GM12878 (cell line): ENCODE measurements at regions not wholly inside any gene's neighbourhood (a gene's known extent, or its start where the extent isn't known, plus 50 kb on each side); places are given as distances from the start of the nearest gene placed in this dataset.

Source experiments
- ATAC-seq: fragments of 200-7000 bp; cut with Tn5 transposase; 3 replicates; pipeline ENCODE4 v1.9.1; 2020; ENCODE audit warnings: mild to moderate bottlenecking, moderate library complexity
- BruUV-seq: library from RNA; stranded (reverse); fragments of 400-500 nt; replicated peaks from 2 replicates; lab custom pipeline; 2021; lab: Mats Ljungman, UMichigan
- CTCF ChIA-PET: fragments of 300-600 bp; sonication (Branson Sonifier 250); formaldehyde crosslinking; extraction: SDS; loops from one replicate; lab custom pipeline; 2021; ENCODE audit warnings: inconsistent platforms; lab: Yijun Ruan, JAX
- POLR2A ChIA-PET: fragments of 350-600 bp; formaldehyde crosslinking; extraction: SDS; loops from one replicate; lab custom pipeline; 2021; ENCODE audit warnings: inconsistent platforms; lab: Charles Lee
- RAD21 ChIA-PET: fragments of 300-600 bp; sonication (Branson Sonifier 250); formaldehyde crosslinking; loops from one replicate; lab custom pipeline; 2023; ENCODE audit warnings: antibody characterized with exemption; ENCODE audit not compliant: unreplicated experiment; lab: Charles Lee
- SMC1A ChIA-PET: fragments of 300-600 bp; sonication (Branson Sonifier 250); formaldehyde crosslinking; loops from one replicate; lab custom pipeline; 2023; ENCODE audit not compliant: unreplicated experiment, uncharacterized antibody; lab: Charles Lee
- DNase-seq: peaks from one replicate; pipeline ENCODE4 v3.0.0-alpha.2; 2011; ENCODE audit warnings: low read depth, low spot score
- FAIRE-seq: peaks from 3 replicates; lab custom pipeline; 2011; peaks lifted over from hg19 to GRCh38; lab: Jason Lieb, UNC
- H2AFZ ChIP-seq: 2 replicates; pipeline ENCODE4 v1.6.0; 2011; ENCODE audit warnings: low read depth, low read length, control low read depth; ENCODE audit not compliant: control insufficient read depth
- H3K27ac ChIP-seq: 2 replicates; pipeline ENCODE4 v1.5.1; 2011; ENCODE audit warnings: control low read depth; ENCODE audit not compliant: control insufficient read depth, insufficient read depth
- H3K27me3 ChIP-seq, 2 experiments: replicated peaks in 1 of 2; 2 replicates each; pipeline versions ENCODE4 v1.6.0 to v1.6.1; 2011; ENCODE audit warnings: low read length in 1 of 2; ENCODE audit not compliant: control insufficient read depth in 2 of 2, insufficient read depth in 2 of 2
- H3K36me3 ChIP-seq, 2 experiments: 2 replicates each; pipeline ENCODE4 v1.5.1; 2011; ENCODE audit warnings: low read length in 1 of 2; ENCODE audit not compliant: control insufficient read depth in 2 of 2, insufficient read depth in 2 of 2
- H3K4me1 ChIP-seq: 2 replicates; pipeline ENCODE4 v1.6.1; 2011; ENCODE audit warnings: mild to moderate bottlenecking, low read length, moderate library complexity, mixed read lengths; ENCODE audit not compliant: control insufficient read depth, insufficient read depth
- H3K4me2 ChIP-seq: 2 replicates; pipeline ENCODE4 v1.6.0; 2011; ENCODE audit warnings: control low read depth; ENCODE audit not compliant: control insufficient read depth, insufficient read depth
- H3K4me3 ChIP-seq: fragments of 200-600 bp; sonication (generic); 2 replicates; pipeline ENCODE4 v1.5.1; 2016
- H3K79me2 ChIP-seq: 2 replicates; pipeline ENCODE4 v1.6.0; 2011; ENCODE audit warnings: low read length; ENCODE audit not compliant: control insufficient read depth, insufficient read depth
- H3K9ac ChIP-seq: 2 replicates; pipeline ENCODE4 v1.8.0; 2011; ENCODE audit warnings: low read length, control low read depth, mixed read lengths; ENCODE audit not compliant: control insufficient read depth, insufficient read depth
- H3K9me3 ChIP-seq: replicated peaks from 3 replicates; pipeline ENCODE4 v1.5.1; 2011; ENCODE audit warnings: mild to moderate bottlenecking, low read length; ENCODE audit not compliant: control insufficient read depth, insufficient read depth
- H4K20me1 ChIP-seq: 2 replicates; pipeline ENCODE4 v1.6.0; 2011; ENCODE audit not compliant: control insufficient read depth, insufficient read depth
- CREM ChIP-seq: IDR thresholded peaks from 2 replicates; pipeline ENCODE4 v1.6.1; 2014; ENCODE audit warnings: antibody characterized with exemption, low read depth
- LARP7 ChIP-seq: fragments of 450-650 bp; IDR thresholded peaks from 2 replicates; pipeline ENCODE4 v1.6.1; 2017; ENCODE audit warnings: mild to moderate bottlenecking
- MTA3 ChIP-seq: IDR thresholded peaks from 2 replicates; pipeline ENCODE4 v1.6.1; 2012; ENCODE audit warnings: low read length, inconsistent platforms, borderline replicate concordance
- NR2C2 ChIP-seq: IDR thresholded peaks from 2 replicates; pipeline ENCODE4 v1.6.1; 2011; ENCODE audit warnings: borderline replicate concordance, low read depth; ENCODE audit not compliant: control insufficient read depth, insufficient read length
- RAD51 ChIP-seq: fragments of 450-650 bp; IDR thresholded peaks from 2 replicates; pipeline ENCODE4 v1.6.1; 2016; ENCODE audit warnings: moderate library complexity, mild to moderate bottlenecking, inconsistent platforms
- RELB ChIP-seq: fragments of 450-650 bp; IDR thresholded peaks from 2 replicates; pipeline ENCODE4 v1.6.1; 2017; ENCODE audit warnings: low read depth, mild to moderate bottlenecking, moderate library complexity
- SIX5 ChIP-seq: IDR thresholded peaks from 2 replicates; pipeline ENCODE4 v1.6.1; 2011; ENCODE audit warnings: mild to moderate bottlenecking, low read depth, low read length, moderate library complexity; ENCODE audit not compliant: severe bottlenecking
- SRF ChIP-seq, 2 experiments: IDR thresholded peaks; 2 replicates each; pipeline ENCODE4 v1.6.1; 2011; ENCODE audit warnings: low read depth in 2 of 2, low read length in 2 of 2, mild to moderate bottlenecking in 1 of 2, moderate library complexity in 1 of 2
- SUPT20H ChIP-seq: IDR thresholded peaks from 2 replicates; pipeline ENCODE4 v1.6.1; 2011; ENCODE audit warnings: low read depth, mild to moderate bottlenecking, low read length, moderate library complexity, borderline replicate concordance; ENCODE audit not compliant: control insufficient read depth
- TCF7 ChIP-seq: IDR thresholded peaks from 2 replicates; pipeline ENCODE4 v1.6.1; 2014; ENCODE audit warnings: antibody characterized with exemption, borderline replicate concordance
- WRNIP1 ChIP-seq: IDR thresholded peaks from 2 replicates; pipeline ENCODE4 v1.6.1; 2011; ENCODE audit warnings: low read depth, low read length, improper control_type of control experiment, borderline replicate concordance
- YBX1 ChIP-seq: fragments of 450-650 bp; IDR thresholded peaks from 2 replicates; pipeline ENCODE4 v1.6.1; 2016; ENCODE audit warnings: antibody characterized with exemption
- YY1 ChIP-seq: IDR thresholded peaks from 2 replicates; pipeline ENCODE4 v1.6.1; 2011; ENCODE audit warnings: low read depth, mild to moderate bottlenecking, low read length
- ZNF207 ChIP-seq: fragments of 450-650 bp; IDR thresholded peaks from 2 replicates; pipeline ENCODE4 v1.6.1; 2014; ENCODE audit warnings: antibody characterized with exemption, mild to moderate bottlenecking, borderline replicate concordance
- ZNF687 ChIP-seq: fragments of 450-650 bp; IDR thresholded peaks from 2 replicates; pipeline ENCODE4 v1.6.1; 2017; ENCODE audit warnings: mild to moderate bottlenecking, moderate library complexity
- in situ Hi-C: fragments of 300-500 bp; cut with MboI; formaldehyde crosslinking; loops from 9 replicates; pipeline ENCODE4 v1.14.3; 2018; ENCODE audit warnings: mixed read lengths
- intact Hi-C: fragments of 100-400 bp; cut with micrococcal nuclease; formaldehyde crosslinking; loops from one replicate; pipeline ENCODE4 v1.14.2; 2022; ENCODE audit not compliant: unreplicated experiment
- TF ChIP-seq, protein P1 (sequence below): fragments of 450-650 bp; IDR thresholded peaks from 2 replicates; pipeline ENCODE4 v1.6.1; 2017; ENCODE audit warnings: antibody characterized with exemption, mild to moderate bottlenecking, moderate library complexity
- TF ChIP-seq, protein P2 (sequence below): IDR thresholded peaks from 2 replicates; pipeline ENCODE4 v1.6.1; 2012; ENCODE audit warnings: low read depth, low read length, improper control_type of control experiment

DNA sequence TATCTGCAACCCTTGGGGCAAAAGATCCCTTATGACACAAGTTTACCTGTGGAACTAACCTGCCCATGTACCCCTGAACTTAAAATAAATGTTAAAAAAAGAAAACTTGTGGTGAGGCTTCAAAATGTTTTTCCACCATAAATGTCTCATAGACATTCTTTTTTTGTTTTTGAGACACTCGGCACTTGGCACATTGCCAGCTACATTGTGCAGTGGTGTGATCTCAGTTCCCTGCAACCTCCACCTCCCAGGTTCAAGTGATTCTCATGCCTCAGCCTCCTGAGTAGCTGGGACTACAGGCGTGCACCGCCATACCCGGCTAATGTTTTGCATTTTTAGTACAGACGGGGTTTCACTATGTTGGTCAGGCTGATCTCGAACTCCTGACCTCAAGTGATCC, 528.9 kb upstream of the CXorf51A start (continued):
- TF ChIP-seq, protein P1, sequence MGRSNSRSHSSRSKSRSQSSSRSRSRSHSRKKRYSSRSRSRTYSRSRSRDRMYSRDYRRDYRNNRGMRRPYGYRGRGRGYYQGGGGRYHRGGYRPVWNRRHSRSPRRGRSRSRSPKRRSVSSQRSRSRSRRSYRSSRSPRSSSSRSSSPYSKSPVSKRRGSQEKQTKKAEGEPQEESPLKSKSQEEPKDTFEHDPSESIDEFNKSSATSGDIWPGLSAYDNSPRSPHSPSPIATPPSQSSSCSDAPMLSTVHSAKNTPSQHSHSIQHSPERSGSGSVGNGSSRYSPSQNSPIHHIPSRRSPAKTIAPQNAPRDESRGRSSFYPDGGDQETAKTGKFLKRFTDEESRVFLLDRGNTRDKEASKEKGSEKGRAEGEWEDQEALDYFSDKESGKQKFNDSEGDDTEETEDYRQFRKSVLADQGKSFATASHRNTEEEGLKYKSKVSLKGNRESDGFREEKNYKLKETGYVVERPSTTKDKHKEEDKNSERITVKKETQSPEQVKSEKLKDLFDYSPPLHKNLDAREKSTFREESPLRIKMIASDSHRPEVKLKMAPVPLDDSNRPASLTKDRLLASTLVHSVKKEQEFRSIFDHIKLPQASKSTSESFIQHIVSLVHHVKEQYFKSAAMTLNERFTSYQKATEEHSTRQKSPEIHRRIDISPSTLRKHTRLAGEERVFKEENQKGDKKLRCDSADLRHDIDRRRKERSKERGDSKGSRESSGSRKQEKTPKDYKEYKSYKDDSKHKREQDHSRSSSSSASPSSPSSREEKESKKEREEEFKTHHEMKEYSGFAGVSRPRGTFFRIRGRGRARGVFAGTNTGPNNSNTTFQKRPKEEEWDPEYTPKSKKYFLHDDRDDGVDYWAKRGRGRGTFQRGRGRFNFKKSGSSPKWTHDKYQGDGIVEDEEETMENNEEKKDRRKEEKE = no peak
- no peak for TF ChIP-seq TCF7
- TF ChIP-seq, protein P2, sequence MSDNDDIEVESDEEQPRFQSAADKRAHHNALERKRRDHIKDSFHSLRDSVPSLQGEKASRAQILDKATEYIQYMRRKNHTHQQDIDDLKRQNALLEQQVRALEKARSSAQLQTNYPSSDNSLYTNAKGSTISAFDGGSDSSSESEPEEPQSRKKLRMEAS = no peak
- TF ChIP-seq LARP7 = no peak
- TF ChIP-seq NR2C2 = no peak

DNA sequence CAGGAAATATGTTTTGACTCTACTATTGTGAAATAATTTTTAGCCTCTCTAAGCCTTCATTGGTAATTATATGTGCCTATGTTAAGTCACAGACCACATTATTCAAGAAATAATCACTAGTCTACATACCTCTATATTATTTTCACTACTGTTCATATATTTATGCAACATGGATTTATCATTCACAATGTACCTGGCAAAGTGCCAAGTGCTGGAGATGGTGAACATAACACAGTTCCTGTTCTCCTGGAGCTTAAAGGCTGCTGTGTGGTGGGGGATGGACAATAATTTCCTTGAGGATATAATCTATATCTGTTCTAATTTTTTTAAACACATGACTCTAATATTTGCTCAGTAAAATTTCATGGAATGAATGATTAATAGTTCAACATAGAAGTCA, 527.7 kb upstream of the CXorf51A start:
- H3K36me3 ChIP-seq = no peaks in the 10 kb centered on the region
- no peaks in the 10 kb centered on the region for H3K4me1 ChIP-seq
- in situ Hi-C loops (no loop called here), intact Hi-C loops (no loop called here)
- FAIRE-seq (no peak), ATAC-seq (no peak), DNase-seq (no peak)
- H4K20me1 ChIP-seq = no peaks in the 10 kb centered on the region
- BruUV-seq = no TSS peak
- no peaks in the 10 kb centered on the region for H3K9me3 ChIP-seq
- H3K27me3 ChIP-seq = no peaks in the 10 kb centered on the region
- H3K4me2 ChIP-seq = no peak overlapping the region
- H3K4me3 ChIP-seq = no peak overlapping the region
- POLR2A ChIA-PET = no interaction called here
- H3K79me2 ChIP-seq = no peaks in the 10 kb centered on the region
- no peak overlapping the region for H2AFZ ChIP-seq
- H3K27ac ChIP-seq = no peak overlapping the region
- no peak overlapping the region for H3K9ac ChIP-seq
- SMC1A ChIA-PET = no interaction called here
- CTCF ChIA-PET = no interaction called here
- RAD21 ChIA-PET = no interaction called here
- TF ChIP-seq SIX5 (no peak), WRNIP1 (no peak), SRF (IDR thresholded peaks at IDR 0.05; ENCODE audit: low read depth in 2 of 2, low read length in 2 of 2) (no peak), CREM (no peak), SUPT20H (no peak), YBX1 (no peak), RAD51 (no peak), YY1 (no peak), ZNF687 (no peak), RELB (no peak), MTA3 (no peak), ZNF207 (no peak)
